ENCODE measurements at regions not wholly inside any gene's neighbourhood (a gene's known extent, or its start where the extent isn't known, plus 50 kb on each side); places are given as distances from the start of the nearest gene placed in this dataset.

- TF ChIP-seq REST (IDR thresholded peaks at IDR 0.05; ENCODE audit: borderline replicate concordance) (no peak), EP300 (conservative IDR thresholded peaks at IDR 0.05; ENCODE audit: poor library complexity, severe bottlenecking) (no peak)
Measured at GRCh38 chr2:6369266-6369665, 496.4 kb downstream of the CMPK2 start.

Data from neural cell (in vitro differentiated cells).